Islet of Langerhans (tissue), 1 donor: ENCODE measurements at regions not wholly inside any gene's neighbourhood (a gene's known extent, or its start where the extent isn't known, plus 50 kb on each side); places are given as distances from the start of the nearest gene placed in this dataset.

Source experiments
- FAIRE-seq: peaks from one replicate; lab custom pipeline; 2011; peaks lifted over from hg19 to GRCh38; lab: Jason Lieb, UNC

GRCh38 chr7:35499226-35499625 lies 195.7 kb downstream of the HERPUD2 start:
- no peak for FAIRE-seq

- FAIRE-seq, result no peak
Measured at GRCh38 chr7:35498416-35498815, 196.5 kb downstream of the HERPUD2 start.

DNA sequence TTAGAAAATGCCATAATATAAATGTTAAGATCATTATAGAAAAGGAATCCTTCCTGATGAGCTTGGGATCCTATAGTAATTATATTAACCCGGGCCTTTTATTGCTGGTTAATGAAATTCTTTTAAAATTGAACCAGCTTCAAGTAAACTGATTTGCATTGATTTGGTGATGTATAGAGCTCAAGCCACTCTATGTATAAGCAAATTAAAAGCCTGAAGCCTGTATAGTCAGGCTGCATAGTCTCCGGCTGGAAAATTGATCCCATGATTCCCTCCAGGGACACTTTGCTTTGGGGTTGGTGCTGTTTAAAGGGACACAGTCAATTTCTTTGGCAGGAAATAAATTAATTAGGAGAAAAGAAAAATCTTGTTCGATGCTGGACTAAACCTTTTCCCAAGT lies 199.1 kb downstream of the HERPUD2 start:
- FAIRE-seq, result no peak

GRCh38 chr7:35495377-35495776 lies 199.6 kb downstream of the HERPUD2 start:
- no peak for FAIRE-seq

- FAIRE-seq, result no peak
Measured at GRCh38 chr7:35494407-35494806, 200.5 kb downstream of the HERPUD2 start.

DNA sequence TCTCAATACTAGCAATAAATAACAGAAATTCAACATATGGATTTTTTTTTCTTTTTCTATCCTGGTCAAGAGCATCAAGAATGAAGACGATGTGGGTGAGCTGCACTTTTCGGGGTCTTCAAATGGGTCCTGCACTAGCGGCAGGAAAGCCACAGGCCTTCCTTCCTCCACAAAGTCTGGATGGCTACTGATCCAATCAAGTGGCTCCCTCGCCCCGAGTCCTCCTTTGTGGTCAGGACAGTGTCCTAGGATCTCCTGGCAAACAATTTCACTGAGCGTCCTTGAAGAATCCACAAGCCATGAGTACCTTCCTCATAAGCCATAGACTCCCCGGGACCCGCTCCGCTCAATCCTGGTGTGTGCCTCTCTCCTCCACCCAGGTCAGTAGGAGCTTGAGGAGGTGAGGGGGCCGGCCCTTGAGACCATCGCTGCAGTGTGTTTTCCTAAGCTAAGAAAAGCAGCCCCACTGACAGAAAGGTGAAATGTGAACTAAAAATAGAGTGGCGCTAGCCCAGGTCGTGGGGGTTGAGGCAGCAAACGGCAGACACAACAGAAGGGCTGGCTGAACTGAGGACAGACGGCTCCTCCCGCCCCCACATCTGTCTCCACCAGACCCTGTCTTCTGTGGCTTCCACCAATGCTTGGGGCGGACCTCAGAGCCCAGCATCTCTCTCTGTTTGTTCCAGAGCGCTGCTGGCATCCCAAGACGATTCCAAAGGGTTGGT lies 202.3 kb downstream of the HERPUD2 start:
- no peak for FAIRE-seq

GRCh38 chr7:35491233-35491632 lies 203.7 kb downstream of the HERPUD2 start:
- FAIRE-seq, result no peak

DNA sequence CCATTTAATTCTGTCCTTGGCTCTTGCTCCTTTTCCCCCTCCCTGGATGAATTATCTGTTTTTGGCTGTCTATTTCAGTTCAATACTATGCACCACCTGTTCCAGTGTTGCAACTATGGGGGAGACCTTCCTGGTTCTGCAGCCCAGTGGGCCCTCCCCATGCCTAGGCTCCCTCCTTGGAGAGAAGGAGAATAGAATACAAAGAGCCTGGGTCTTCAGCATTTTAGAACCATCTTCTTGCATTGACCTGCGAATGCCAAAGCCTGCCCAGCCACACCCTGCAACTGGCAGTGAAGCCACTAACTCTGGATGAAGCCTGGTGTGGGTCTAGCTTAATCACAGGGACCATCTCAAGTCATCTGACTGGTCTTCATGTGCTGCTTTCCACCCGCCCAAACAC lies 207.1 kb downstream of the HERPUD2 start:
- FAIRE-seq, result no peak

- FAIRE-seq, result no peak
Measured at GRCh38 chr7:35487402-35487801, 207.5 kb downstream of the HERPUD2 start.

- no peak for FAIRE-seq
Measured at GRCh38 chr7:35485436-35485835, 209.5 kb downstream of the HERPUD2 start.

DNA sequence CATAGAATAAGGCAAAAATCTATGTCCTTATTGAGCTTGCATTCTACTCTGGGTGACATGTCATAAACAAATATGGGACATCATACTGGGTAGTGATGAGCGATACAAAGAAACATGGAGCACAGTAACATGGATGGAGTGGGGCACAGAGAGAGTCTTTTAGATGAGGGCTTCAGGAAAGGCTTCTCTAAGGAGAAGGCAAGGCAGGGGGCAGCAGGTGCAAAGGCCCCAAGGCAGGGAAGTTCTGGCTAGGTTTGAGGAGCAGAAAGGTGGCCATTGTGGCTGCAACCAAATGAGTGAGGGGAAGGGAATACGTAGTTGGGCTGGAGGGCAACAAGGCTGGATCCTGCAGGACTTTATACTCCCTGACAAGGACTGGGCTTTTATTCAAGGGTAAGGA lies 211.4 kb downstream of the HERPUD2 start:
- no peak for FAIRE-seq

- FAIRE-seq, result no peak
Measured at GRCh38 chr7:35482231-35482630, 212.7 kb downstream of the HERPUD2 start.

DNA sequence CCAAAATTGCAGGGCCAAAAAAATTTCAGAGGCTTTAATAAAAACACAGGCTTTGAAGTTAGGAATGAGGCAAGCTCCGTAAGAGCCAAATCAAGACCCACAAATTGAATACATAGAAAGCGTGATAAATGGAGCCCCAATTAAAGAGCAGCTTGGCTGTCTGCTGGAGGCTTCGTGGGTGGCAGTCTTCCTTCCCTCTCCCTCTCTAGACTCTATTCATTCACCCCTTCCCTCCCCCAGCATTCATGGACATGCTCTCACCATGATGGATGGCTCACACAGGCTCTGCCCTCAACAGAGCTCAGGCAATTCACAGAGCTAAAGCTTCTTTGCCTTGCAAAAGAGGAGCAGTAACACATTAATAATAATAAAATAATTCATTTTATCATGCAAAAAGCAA lies 214.1 kb downstream of the HERPUD2 start:
- FAIRE-seq, result no peak

GRCh38 chr7:35477609-35478008 lies 217.3 kb downstream of the HERPUD2 start:
- no peak for FAIRE-seq

DNA sequence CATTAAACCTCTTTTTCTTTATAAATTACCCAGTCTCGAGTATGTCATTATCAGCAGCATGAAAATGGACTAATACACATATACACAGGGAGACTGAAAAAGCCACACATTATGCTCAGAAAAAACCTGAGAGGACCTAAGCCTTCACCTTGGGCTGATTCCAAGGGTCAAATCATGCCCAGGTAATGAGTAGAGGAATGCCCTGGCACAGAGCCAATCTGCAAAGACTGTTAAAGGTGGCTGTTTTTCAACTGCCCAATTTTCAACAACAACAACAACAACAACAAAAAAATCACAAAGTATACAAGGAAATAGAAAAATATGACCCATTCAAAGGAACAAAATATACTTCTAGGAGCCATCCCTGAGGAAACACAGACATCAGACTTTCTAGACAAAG lies 220.2 kb upstream of the TBX20 start:
- FAIRE-seq, result no peak

DNA sequence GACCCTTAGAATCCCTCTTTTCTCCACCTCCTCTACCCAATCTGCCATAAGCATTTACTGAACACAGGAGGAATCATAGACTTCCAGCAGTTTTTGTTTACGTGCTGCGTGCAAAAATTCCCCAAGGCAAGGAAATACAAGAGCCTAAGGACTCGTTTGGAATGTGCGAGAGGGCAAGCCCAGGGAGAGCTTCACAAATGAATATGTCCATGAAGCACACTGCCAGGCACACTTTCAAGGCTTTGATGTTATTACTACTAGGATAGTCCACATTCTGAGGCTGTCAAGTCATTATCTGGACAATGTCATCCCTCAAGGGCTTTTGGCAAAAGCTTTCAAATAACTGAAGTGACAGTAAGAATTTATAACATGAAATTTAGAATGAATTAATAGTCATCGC lies 214.7 kb upstream of the TBX20 start:
- FAIRE-seq, result no peak

DNA sequence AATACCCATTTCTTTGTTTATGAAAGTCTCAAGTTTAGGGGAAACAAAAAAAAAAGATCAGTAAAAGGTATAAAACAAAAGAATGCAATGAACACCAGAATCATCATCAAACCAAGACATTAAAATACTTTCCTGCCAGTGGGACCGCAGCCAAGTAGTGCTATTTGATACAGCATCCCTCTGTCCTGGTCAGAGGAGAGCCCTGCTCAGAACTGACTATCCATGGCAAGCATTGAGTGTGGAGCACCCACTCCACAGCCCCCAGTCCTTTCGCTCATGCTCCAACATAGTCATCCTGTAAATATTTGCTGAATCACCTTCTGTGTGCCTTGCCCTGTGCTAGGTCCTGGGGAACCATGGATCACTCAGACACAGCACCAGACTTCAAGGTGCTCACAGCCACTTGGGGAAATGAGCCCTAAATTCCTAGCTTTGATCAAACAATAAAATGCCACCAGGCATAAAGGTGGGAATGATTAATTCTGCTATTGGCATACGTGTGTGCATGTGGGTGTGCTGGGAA lies 213.6 kb upstream of the TBX20 start:
- no peak for FAIRE-seq

GRCh38 chr7:35465791-35466336 lies 212.0 kb upstream of the TBX20 start:
- FAIRE-seq, result no peak

GRCh38 chr7:35463751-35464150 lies 209.9 kb upstream of the TBX20 start:
- FAIRE-seq, result no peak

- no peak for FAIRE-seq
Measured at GRCh38 chr7:35463176-35463700, 209.3 kb upstream of the TBX20 start.

DNA sequence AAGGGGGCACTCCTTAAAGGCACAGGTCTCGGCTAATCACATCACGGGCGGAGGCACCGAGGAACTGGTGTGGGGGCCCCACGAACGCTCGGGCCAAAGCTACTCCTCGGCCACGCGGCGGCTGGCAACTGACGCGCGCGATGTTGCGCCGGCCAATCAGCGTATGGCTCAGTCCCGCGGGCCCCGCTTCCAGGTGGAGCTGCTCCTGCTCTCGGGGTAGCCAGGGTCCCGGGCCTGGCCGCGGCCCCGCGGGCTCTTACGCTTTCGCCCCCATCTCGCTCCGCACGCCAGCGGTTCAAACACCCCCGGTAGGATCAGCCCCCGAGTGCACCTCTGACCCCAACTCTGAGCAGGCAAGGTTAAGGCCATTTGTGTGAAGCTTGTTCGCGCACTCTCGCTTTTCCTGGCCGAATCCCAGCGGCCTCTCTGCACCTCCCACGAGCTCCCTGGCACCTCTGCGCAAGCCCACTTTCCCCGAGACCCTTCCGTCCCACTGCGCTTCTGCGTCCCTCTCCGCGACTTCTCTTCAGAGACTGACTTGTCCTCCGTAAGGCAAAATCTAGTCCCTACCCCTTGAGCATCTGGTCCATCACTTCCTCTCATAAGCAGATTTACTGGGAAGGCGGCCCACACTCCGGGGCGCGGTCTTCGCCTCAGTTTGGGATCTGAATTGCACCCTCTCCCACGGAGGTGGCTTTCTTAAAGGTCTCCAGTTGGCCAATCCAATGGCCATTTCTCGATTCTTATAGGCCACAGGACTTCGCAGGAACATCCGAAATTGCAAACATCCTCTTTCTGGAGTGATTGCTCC lies 200.9 kb upstream of the TBX20 start:
- FAIRE-seq, result no peak

DNA sequence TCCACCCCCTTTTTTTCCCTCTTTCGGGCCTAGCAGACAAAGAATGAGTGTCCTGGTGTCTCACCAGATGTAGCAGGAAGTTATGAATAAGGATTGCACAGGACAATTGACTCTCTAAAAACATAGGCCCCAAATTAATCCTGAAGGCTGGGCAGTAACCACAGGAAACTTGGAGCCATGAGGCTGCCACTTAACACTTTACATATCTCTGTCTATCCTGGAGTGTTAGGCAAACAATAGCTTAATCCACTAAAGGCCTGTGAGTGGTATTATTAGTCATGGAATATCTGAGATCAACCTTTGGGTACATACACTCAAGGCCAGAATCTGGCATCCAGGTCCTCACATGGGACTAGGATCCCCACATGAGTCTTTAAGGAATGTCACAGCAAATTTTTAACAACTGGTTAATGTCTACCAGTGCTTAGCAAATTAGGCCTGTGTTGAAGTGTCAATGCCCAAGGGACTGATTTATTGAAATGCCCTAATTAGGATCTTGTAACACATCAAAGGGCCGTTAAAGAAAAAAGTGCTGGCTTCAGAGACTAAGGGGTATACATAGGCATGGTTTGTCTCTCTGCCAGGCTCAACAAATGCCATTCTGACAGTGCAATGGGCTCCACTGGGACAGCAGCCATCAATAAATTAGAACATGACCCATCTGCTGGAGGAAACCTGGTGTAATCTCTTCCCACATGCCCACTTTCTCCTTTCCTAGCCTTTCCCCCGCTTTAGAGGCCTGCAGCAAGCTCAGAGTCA lies 196.7 kb upstream of the TBX20 start:
- no peak for FAIRE-seq
